ENCODE measurements at regions not wholly inside any gene's neighbourhood (a gene's known extent, or its start where the extent isn't known, plus 50 kb on each side); places are given as distances from the start of the nearest gene placed in this dataset.
"Not testable (repeated sequence)": the region's sequence is repeated elsewhere in the genome, so short reads cannot be mapped to it uniquely, and the experiment has no call there.

DNA sequence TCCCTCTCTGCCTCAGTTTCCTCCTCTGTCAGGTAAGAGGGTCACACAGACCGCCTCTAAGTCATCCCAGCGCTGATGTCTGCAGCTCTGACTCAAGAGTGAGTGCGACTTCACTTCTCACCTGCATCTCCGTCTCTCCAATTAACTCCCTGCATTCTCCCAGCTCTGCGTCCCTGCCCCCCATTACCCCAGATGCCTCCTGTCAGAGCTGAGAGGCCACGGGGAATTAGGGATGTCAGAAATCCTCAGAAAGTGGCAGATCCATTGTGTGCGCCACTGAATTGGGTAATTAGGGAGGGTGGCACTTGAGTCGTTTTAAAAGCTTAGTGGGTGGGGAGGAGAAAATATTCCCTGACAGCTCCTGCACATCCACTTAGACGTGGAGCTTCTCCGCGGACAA, 885.4 kb upstream of the EEF2KMT start:
- no peak for DNase-seq (ENCODE audit: low read depth)

DNA sequence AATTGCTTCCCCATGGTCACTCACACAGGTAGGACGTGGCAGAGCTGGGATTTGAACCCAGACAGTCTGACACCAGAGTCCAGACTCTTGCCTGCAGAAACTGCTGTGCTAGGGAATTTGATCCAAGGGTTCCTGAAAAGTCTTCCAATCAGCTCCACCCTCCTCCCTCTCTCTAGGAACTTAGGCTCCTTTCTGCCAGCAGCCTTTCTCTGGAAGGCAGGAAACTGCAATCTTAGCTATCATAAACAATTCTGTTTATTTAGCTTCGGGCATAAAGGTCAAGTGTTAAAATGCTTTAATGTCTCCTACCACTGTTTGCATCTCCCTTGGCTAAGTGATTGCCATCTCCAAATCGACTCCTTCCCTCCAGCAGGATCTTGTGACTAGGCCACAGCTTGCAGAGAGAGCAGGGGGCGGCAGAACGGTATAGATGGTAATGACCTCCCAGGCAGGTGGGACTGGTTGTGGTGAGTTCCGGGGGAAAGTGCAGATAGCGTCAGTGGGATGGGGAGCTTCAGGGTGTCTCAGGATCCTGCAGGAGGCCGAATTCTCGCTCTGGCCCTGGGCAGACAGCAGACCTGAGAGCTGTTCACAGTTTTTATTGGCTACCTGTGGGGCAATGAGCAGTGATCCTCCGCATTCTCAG, 882.4 kb upstream of the EEF2KMT start:
- DNase-seq (ENCODE audit: low read depth): no peak

DNA sequence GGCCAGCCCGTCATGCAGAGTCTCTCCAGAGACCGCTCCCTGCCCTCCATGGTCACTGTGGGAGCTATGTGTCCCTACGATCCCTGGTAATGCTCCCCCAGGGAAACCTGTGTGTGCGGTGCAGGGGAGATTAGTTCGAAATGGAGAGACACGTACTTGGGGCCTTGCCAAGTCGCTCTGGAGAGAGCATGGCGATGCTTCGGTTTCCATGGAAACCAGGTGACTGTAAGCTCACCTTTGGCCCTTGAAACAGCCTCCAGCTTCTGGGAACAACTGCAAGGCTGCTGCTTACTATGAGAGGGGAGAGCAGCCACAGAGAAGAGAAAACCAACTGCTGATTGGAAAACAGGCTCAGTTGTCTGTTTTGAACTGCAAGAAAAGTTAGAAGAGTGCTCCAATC, 879.7 kb upstream of the EEF2KMT start:
- no peak for DNase-seq (ENCODE audit: low read depth)

GRCh38 chr16:5972747-5973146, 875.2 kb upstream of the EEF2KMT start:
- no peak for DNase-seq (ENCODE audit: low read depth)

DNA sequence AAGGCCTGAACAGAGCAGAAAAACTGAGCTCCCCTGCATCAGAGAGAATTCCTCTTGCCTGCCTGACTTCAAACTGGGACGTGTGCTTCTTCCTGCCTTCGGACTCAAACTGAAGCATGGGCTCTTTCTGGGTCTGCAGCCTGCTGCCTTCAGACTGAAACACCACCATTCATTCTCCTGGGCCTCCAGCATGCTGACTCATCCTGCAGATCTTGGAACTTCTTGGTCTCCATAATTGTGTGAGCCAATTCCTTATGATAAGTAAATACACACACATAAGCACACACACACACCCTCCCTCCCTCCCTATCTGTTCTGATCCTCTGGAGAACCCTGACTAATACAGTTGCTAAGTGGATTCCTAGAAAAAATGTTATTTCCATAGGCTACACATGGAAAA, 874.3 kb upstream of the EEF2KMT start:
- no peak for DNase-seq (ENCODE audit: low read depth)

DNA sequence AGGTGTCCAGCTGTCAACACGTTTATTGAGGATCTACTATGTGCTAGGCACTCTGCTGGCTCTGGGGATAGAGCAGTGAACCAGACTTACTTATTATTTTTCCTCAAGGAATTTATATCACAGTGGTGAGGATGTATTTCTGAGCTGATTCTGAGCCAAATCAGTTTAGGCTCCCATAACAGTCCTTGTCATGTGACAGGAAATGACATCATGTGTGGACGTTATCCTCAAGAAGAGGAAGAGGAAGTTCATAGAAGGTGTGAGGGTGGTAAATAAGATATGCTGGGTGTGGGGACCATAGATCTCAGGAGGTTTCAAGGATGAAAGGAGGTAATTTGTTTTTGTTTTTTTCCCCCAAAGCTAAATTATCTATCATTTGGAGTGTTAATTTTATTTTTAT, 873.5 kb upstream of the EEF2KMT start:
- no peak for DNase-seq (ENCODE audit: low read depth)

DNA sequence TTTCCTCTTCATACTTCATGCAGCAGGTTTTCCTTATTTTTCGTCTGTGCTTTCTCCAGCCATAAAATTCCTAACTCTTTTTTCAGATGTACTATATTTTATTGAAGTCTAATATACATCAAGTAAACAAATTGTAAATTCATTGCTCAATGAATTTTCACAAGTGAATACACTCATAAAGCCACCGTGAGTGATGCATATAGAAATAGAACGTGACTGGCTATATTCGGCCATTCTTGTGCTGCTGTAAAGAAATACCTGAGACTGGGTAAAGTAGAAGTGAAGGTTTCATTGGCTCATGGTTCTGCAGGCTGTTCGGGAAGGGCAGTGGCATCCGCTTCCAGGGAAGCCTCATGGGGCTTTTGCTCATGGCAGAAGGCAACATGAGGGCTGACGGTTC, 868.4 kb upstream of the EEF2KMT start:
- DNase-seq (ENCODE audit: low read depth): no peak

- DNase-seq (ENCODE audit: low read depth): no peak
These were observed 867.7 kb upstream of the EEF2KMT start for GRCh38 chr16:5965321-5965720.

- no peak for DNase-seq (ENCODE audit: low read depth)
These were observed 853.9 kb upstream of the EEF2KMT start for GRCh38 chr16:5951486-5951885.

DNA sequence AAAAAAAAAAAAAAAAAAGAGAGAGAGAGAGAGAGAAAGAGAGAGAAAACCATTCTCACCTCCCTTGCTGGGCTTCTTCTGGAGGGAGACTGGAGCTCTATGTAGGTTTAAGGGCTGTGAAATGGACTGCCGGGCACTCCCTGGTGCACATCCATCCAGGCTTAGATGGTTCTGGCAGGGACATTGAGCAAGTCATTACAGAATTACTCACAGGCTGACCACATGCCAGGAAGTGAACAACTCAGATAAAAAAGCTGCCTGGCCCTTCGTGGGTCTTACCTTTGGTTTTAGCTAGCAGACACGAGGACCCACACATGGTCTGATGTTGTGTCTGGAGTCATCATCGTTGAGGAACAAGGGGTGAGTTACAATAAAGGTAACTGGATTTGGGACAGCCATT, 847.4 kb upstream of the EEF2KMT start:
- DNase-seq (ENCODE audit: low read depth): no peak

- no peak for DNase-seq (ENCODE audit: low read depth)
These were observed 841.0 kb upstream of the EEF2KMT start for GRCh38 chr16:5938607-5939006.

DNA sequence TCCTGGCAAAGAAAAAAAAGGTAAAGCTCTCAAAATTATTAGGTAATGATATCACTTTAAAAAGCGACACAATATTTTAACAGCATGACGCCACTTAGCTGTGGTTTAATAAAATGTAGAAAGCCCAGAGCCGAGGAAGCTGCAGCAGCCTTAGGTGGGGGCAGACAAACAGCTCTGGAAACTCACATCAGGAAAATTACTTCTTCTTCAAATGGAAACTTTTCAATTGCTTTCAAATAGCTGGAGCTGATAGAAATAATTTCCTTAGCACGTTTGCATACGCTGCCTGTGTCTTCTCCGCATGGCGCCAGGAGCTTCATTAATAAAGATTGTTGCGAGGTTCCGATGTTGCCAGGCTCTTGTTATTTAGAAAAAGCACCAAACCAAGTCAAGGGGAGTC, 835.3 kb upstream of the EEF2KMT start:
- no peak for DNase-seq (ENCODE audit: low read depth)

DNA sequence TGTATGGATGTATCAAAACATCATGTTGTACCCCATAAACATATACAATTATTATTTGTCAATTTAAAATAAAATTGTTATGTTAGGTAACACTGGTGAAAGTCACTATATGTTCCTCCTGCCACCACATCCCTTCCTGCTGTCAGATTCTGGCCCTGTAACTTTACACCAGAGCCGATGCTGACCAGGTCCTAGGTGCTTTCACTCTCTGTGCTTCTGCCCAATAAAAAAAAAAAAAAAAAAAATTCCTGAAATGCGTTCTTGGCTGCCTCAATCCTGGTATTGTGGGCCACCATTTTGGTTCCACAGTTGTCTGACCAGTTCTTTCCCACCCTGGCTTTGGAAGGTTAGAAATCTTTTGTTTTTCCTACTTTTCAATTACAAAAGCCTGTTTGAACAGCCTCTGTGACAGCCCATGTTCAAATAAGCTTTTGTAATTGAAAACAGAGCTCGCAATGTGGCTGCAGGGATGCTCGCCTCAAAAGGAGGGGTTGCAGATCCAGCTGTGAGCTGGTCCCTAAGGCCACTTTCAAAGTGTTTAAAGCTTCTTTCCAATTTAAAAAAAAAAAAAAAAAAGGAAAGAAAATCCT, 831.0 kb upstream of the EEF2KMT start:
- no peak for DNase-seq (ENCODE audit: low read depth)

DNA sequence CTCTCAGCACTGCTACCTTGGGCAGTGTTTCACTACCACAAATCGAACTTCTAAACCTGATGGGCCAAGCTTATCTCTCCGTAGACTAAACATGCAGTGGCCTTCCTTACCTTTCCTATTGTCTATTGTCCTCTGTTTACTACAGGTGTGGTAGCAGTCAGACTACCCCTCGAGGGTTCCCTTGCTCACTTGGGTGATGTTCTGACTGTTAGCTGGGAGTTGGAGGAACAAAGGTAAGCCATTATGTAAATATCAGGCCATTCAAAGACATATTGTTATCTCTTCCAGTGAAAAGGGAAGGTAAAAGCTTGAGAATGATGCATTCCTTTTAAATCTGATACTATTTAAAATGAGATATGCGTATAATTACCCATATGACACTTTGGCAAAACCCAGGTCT, 828.3 kb upstream of the EEF2KMT start:
- no peak for DNase-seq (ENCODE audit: low read depth)

DNA sequence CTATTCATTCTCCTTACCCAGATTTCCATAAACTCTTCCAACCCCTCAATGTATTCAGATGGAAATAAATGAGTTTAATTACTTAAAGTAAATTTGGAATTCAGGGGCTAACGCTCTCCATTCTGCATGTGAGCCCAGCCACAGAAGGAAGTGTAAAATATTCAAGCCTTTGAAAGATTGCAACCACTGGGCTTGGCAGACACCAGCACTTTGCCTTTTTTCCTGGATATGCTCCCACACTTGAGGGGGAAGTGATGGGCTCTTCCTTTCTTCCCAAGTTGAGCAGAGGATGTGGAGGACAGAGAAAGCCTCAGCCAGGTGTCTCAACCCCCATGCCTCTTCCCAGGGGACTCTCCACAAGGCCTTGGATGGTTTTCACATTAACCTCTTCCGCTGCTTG, 825.1 kb upstream of the EEF2KMT start:
- no peak for DNase-seq (ENCODE audit: low read depth)

DNA sequence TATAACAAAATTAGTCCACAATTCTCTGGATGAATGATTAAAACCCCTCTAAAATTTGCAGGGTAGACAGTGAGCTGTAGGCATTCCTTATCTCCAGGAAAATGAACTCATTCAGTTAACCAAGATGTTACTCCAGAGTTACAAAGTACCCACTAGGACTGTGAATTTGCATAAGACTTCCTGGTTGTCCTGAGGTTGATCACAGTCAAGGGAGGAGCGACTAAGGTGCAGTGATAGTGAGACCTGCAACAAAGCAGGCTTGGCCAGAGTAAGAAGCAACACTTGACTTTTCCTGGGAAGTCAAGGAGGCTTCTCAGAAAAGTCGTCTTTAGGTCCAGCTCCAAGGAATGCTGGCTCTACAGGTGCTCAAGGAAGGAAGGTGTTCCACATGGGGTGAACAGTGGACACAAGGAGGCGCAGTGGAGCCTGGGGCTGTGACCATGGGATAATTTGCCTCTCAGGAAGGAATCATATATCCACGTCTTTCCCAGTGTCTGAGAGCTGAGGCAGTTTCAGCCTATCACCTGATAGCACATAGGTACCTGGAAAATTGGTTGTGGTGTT, 821.1 kb upstream of the EEF2KMT start:
- DNase-seq (ENCODE audit: low read depth): no peak

DNA sequence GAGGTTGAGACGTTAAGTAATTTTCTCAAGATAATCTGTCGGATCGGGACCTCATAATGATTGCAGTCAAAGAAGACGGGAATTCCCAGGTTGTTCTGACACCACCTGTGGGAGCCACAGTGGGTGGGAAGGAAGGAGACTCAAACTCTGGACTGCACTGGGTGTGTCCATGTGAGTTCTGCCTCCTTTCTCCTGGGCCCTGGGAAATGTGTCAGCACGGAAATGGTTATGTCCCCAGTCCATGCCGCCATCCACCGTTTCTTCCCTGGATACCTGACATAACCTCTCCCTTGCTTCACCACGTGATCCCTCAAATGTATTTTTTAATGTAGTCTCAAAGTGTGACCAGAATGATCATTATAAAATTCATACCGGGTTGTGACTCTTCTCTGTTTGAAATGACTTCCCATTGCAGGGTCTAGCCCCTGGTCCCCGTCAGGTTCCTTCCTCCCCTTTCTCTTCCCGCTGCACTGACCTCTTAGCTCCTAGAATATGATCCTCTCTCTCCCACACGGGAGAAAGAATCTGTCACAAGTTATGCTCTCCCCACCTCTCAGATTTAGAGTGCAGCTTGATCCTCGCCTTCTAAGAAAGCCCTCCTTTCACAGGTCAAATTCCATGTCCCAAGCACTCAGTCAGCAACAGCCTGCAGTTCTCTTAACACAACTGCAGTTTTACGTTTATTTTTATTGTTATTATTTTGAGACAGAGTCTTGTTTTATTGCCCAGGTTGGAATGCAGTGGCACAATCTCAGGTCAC, 820.0 kb upstream of the EEF2KMT start:
- DNase-seq (ENCODE audit: low read depth): no peak

DNA sequence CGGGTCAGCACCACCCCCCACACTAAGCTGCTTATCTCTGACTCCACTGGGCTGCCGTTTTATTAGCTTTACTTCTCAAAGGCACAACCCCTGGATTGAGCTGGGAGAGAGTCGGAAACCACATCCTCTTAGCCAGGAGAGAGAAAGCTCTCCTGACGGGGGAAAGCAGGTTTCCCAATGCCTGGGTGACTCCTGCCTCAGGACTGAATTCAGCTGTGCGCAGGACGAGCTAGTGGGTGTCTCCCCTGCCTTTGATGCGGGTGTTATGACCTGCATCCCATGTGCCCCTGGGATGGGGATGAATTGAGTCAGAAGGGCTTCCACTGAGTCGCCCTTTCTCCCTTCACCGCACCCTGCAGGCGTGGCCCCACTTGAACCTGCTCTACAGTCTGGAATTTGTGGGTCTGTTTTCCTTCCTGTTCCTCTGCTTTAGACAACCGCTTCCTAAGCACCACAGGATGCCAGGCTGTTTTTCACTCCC, 819.2 kb upstream of the EEF2KMT start:
- DNase-seq (ENCODE audit: low read depth): no peak

DNA sequence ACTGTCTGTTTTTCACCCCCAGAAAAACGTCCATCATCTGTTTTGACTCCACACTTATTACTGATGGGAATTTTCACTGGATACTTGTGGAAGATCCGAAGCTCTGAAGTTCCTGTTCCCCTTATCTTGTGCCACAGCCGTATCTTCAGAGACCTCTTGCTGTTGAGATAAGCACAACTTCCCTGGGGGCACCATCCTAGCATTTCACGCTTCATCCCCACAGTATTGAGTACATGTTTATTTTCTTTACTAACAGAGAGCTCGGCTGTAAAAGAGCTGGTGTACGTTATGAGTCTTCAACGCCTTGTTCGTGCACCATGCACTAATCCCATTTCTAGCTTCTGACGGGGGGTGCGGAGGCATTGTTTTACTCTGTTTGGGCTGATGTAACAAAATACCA, 813.6 kb upstream of the EEF2KMT start:
- DNase-seq (ENCODE audit: low read depth): no peak

DNA sequence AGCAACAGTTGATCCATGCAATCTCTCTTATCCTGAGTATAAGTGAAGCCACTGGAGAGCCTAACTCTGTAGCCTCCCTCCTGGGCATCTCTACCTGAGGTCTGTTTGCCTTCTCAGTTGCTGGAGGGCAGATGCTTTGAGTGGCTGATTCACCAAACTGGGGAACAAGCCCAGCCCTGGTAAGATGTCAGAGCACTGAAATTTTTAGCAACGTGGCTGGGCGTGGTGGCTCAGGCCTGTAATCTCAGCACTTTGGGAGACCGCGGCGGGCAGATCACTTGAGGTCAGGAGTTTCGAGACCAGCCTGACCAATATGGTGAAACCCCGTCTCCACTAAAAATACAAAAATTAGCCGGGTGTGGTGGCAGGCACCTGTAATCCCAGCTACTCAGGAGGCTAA, 812.0 kb upstream of the EEF2KMT start:
- DNase-seq (ENCODE audit: low read depth): not testable (repeated sequence)

DNA sequence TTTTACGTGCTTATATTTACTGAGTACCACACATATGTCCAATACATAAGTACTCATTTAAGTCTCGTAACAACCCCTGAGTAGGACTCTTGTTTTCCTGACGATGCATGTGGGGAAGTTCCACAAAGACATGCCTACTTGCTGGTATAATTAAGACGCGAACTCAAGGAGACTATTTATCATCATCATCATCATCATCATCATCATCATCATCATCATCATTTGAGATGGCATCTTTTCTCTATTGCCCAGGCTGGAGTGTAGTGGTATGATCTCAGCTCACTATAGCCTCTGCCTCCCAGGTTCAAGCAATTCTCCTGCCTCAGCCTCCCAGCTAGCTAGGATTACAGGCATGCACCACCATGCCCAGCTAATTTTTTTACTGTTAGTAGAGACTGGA, 809.9 kb upstream of the EEF2KMT start:
- DNase-seq (ENCODE audit: low read depth): no peak

- DNase-seq (ENCODE audit: low read depth): no peak
These were observed 808.8 kb upstream of the EEF2KMT start for GRCh38 chr16:5906351-5906750.

DNA sequence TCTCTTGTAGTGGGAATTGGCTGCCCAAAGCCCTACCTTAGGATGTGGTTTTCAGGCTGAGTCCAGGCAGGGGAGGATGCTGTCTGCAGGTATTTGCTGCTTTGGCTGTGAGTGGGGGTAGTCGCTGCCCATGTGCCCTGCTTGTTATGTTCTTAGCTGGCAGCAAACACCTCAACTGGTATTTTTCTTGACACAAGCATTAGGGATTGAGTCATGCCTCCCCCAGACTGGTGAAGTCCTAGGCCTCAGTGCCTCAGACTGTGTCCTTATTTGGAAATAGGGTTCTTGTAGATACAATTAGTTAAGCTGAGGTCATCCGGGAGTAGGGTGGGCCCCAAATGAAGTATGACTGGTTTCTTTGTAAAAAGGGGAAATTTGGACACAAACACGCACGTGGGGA, 808.3 kb upstream of the EEF2KMT start:
- no peak for DNase-seq (ENCODE audit: low read depth)

Measured in stimulated activated CD8-positive, alpha-beta memory T cell treated with anti-CD3 and anti-CD28 coated beads, Interleukin-15, amount 100 ng/mL, for 24 hours (primary cell).